Large intestine (tissue), 3 donors: ENCODE measurements at regions not wholly inside any gene's neighbourhood (a gene's known extent, or its start where the extent isn't known, plus 50 kb on each side); places are given as distances from the start of the nearest gene placed in this dataset.
A peak's percentile ranks its signal among the peaks of the same experiment; 100 is the strongest.
"Not testable (repeated sequence)": the region's sequence is repeated elsewhere in the genome, so short reads cannot be mapped to it uniquely, and the experiment has no call there.

Source experiments
- DNase-seq, 2 donors: peaks; one replicate each; pipeline versions ENCODE4 v3.0.0 to v3.0.0-alpha.2; 2013
- H3K27ac ChIP-seq: one replicate; pipeline ENCODE4 v1.5.1; 2013; ENCODE audit warnings: low read length
- H3K27me3 ChIP-seq: 2 replicates; pipeline ENCODE4 v1.6.1; 2013; ENCODE audit warnings: low read length; ENCODE audit not compliant: control insufficient read depth, insufficient read depth
- H3K36me3 ChIP-seq: 2 replicates; pipeline ENCODE4 v1.6.1; 2013; ENCODE audit warnings: low read length; ENCODE audit not compliant: control insufficient read depth, insufficient read depth
- H3K4me1 ChIP-seq: one replicate; pipeline ENCODE4 v1.6.1; 2013; ENCODE audit warnings: low read length; ENCODE audit not compliant: control insufficient read depth, insufficient read depth
- H3K4me3 ChIP-seq: one replicate; pipeline ENCODE4 v1.5.1; 2013; ENCODE audit warnings: low read length
- H3K9me3 ChIP-seq: one replicate; pipeline ENCODE4 v1.6.1; 2013; ENCODE audit warnings: mild to moderate bottlenecking, low read depth, low read length, moderate library complexity; ENCODE audit not compliant: control insufficient read depth
- WGBS: methylation state at CpG from one replicate; pipeline ENCODE4 v1.1.5; 2013; ENCODE audit warnings: low lambda C conversion rate; ENCODE audit not compliant: insufficient coverage; 5-methylcytosine and 5-hydroxymethylcytosine counted together

DNA sequence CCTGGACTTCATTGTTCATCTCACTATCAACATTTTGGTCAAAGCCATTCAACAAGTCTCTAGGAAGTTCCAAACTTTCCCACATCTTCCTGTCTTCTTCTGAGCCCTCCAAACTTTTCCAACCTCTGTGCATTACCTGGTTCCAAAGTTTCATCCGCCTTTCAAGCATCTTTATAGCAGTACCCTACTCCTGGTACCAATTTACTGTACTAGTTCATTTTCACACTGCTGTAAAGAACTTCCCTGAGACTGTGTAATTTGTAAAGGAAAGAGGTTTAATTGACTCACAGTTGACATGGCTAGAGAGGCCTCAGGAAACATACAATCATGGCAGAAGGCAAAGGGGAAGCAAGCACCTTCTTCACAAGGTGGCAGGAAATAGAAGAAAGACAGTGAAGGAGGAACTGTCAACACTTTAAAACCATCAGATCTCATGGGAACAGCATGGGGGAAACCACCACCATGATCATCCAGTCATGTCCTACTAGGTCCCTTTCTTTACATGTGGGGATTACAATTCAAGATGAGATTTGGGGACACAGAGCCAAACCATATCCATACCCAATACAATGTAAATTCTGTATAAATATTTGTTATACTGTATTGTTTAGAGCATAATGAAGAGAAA is 109.7 kb downstream of the C12orf75 start:
- Histone ChIP-seq H3K36me3 (no peaks in the 10 kb centered on the region), H3K4me3 (no peak overlapping the region), H3K27ac (no peak overlapping the region), H3K4me1 (peaks cover 5% of the 10 kb centered on the region), H3K27me3 (no peaks in the 10 kb centered on the region), H3K9me3 (no peaks in the 10 kb centered on the region)
- no peak for DNase-seq
- 100% methylated on average over 1 of the region's 1 CpG for WGBS

- peak; percentile 54 to 66 for DNase-seq
- WGBS: 45% methylated on average over 4 of the region's 18 CpGs
- H3K4me3 ChIP-seq: peak overlapping the region; percentile 14
Observed at GRCh38 chr12:105443802-105444652, 113.5 kb downstream of the C12orf75 start.

GRCh38 chr12:105444653-105445102 is 114.2 kb downstream of the C12orf75 start:
- 68% methylated on average over 2 of the region's 3 CpGs for WGBS
- Histone ChIP-seq H3K27ac (peak overlapping the region; percentile 72), H3K4me1 (peaks cover 12% of the 10 kb centered on the region)

More at GRCh38 chr12:105443802-105444652, 113.5 kb downstream of the C12orf75 start:
- no peaks in the 10 kb centered on the region for H3K36me3 ChIP-seq
- H3K27ac ChIP-seq: peak overlapping the region; percentile 72
- no peaks in the 10 kb centered on the region for H3K27me3 ChIP-seq
- H3K9me3 ChIP-seq: no peaks in the 10 kb centered on the region
- H3K4me1 ChIP-seq: peaks cover 12% of the 10 kb centered on the region

GRCh38 chr12:105445249-105445648 is 114.8 kb downstream of the C12orf75 start:
- H3K4me1 ChIP-seq: peaks cover 12% of the 10 kb centered on the region
- no peaks in the 10 kb centered on the region for H3K9me3 ChIP-seq
- H3K4me3 ChIP-seq: no peak overlapping the region
- no peak for DNase-seq
- H3K36me3 ChIP-seq: no peaks in the 10 kb centered on the region
- peak overlapping the region; percentile 31 for H3K27ac ChIP-seq
- H3K27me3 ChIP-seq: no peaks in the 10 kb centered on the region
- 50% methylated on average over 1 of the region's 3 CpGs for WGBS

More at GRCh38 chr12:105444653-105445102, 114.2 kb downstream of the C12orf75 start:
- no peaks in the 10 kb centered on the region for H3K36me3 ChIP-seq
- DNase-seq: no peak
- H3K27me3 ChIP-seq: no peaks in the 10 kb centered on the region
- H3K4me3 ChIP-seq: no peak overlapping the region
- no peaks in the 10 kb centered on the region for H3K9me3 ChIP-seq

- peak overlapping the region; percentile 31 for H3K27ac ChIP-seq
- 20% methylated on average over 1 of the region's 1 CpG for WGBS
Observed at GRCh38 chr12:105445649-105446048, 115.2 kb downstream of the C12orf75 start.

GRCh38 chr12:105446460-105446859 is 116.0 kb downstream of the C12orf75 start:
- H3K36me3 ChIP-seq, H3K27me3 ChIP-seq, H3K9me3 ChIP-seq, H3K4me3 ChIP-seq, DNase-seq, H3K27ac ChIP-seq: not testable (repeated sequence)
- WGBS: no CpG with 5 or more reads among the region's 2 CpGs
- peaks cover 12% of the 10 kb centered on the region for H3K4me1 ChIP-seq

More at GRCh38 chr12:105445649-105446048, 115.2 kb downstream of the C12orf75 start:
- no peaks in the 10 kb centered on the region for H3K27me3 ChIP-seq
- DNase-seq: peak in 1 of 2 donors; percentile 50
- H3K4me1 ChIP-seq: peaks cover 12% of the 10 kb centered on the region
- no peak overlapping the region for H3K4me3 ChIP-seq
- H3K36me3 ChIP-seq: no peaks in the 10 kb centered on the region
- no peaks in the 10 kb centered on the region for H3K9me3 ChIP-seq

DNA sequence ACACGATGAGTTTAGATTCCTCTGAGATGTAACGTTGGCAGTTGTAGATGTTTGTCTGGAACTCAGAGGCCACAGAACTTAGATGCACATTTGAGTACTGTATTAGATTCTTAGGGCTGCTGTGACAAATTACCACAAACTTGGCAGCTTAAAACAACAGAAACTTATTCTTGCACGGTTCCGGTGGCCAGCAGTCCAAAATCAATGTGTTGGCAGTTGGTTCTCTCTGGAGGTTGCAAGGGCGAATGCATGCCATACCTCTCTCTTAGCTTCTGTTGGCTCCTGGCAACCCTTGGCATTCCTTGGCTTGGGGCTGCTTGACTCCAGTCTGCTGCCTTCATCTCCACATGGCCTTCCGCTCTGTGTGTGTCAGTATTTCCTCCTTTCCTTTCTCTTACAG is 118.9 kb downstream of the C12orf75 start:
- Histone ChIP-seq H3K4me1 (peaks cover 8% of the 10 kb centered on the region), H3K27ac (no peak overlapping the region), H3K27me3 (no peaks in the 10 kb centered on the region), H3K4me3 (no peak overlapping the region), H3K9me3 (no peaks in the 10 kb centered on the region), H3K36me3 (no peaks in the 10 kb centered on the region)
- WGBS: 100% methylated on average over 1 of the region's 6 CpGs
- DNase-seq: no peak

DNA sequence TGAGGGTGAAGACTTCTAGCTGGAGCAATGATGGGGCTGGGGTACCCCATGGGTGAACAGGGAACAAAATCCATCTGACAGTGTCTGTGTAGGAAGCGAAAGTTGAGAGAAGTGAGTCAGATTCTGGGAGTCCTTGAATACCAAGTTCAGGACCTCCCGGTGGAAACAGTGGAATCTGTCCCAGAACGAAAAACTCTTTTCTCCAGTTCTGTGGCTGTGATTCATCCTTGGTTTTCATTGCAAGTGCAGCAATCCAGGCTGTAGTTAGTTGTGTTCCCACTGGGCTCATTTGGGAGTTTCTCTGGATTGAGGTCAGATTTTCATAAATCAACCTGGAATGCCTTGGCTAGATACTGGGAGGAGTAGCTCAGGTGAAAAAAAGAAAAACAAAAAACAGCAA is 120.7 kb downstream of the C12orf75 start:
- H3K27me3 ChIP-seq: no peaks in the 10 kb centered on the region
- 83% methylated on average over 1 of the region's 3 CpGs for WGBS
- H3K36me3 ChIP-seq: no peaks in the 10 kb centered on the region
- DNase-seq: no peak
- no peaks in the 10 kb centered on the region for H3K9me3 ChIP-seq
- no peak overlapping the region for H3K4me3 ChIP-seq
- H3K27ac ChIP-seq: no peak overlapping the region
- H3K4me1 ChIP-seq: peaks cover 3% of the 10 kb centered on the region

- Histone ChIP-seq H3K4me3 (no peak overlapping the region), H3K4me1 (no peaks in the 10 kb centered on the region), H3K27me3 (no peaks in the 10 kb centered on the region), H3K9me3 (no peaks in the 10 kb centered on the region), H3K36me3 (no peaks in the 10 kb centered on the region), H3K27ac (no peak overlapping the region)
- DNase-seq: no peak
- no CpG with 5 or more reads among the region's 4 CpGs for WGBS
Observed at GRCh38 chr12:105451798-105452197, 121.3 kb downstream of the C12orf75 start.

DNA sequence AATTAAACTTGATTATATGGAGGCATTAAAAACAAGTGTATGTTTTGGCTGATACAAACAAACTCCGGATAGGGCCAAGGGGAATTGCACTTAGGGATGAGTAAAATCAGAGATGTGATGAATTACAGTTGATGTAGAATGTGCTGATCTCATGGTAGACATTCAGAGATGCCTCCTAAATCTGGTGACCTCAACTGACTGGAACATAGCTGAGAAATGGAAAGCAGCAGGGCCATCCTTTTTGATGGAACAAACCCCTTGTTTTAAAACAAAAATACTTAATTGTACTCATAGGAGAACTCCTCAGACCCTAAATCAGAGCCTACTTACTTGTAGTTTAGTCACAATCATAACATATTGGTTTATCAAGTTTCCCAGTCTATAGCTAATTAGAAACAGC is 122.8 kb downstream of the C12orf75 start:
- H3K9me3 ChIP-seq: no peaks in the 10 kb centered on the region
- H3K36me3 ChIP-seq: no peaks in the 10 kb centered on the region
- no peaks in the 10 kb centered on the region for H3K27me3 ChIP-seq
- no peak for DNase-seq
- H3K27ac ChIP-seq: no peak overlapping the region
- no peak overlapping the region for H3K4me3 ChIP-seq
- no CpG with 5 or more reads among the region's 1 CpG for WGBS
- H3K4me1 ChIP-seq: no peaks in the 10 kb centered on the region
